ENCODE measurements at regions not wholly inside any gene's neighbourhood (a gene's known extent, or its start where the extent isn't known, plus 50 kb on each side); places are given as distances from the start of the nearest gene placed in this dataset.

GRCh38 chr4:26229974-26230373, 90.8 kb upstream of the RBPJ start:
- Mint-ChIP-seq H3K36me3 (no peaks in the 10 kb centered on the region), H3K4me1 (peaks cover 3% of the 10 kb centered on the region), H3K9me3 (peaks cover 0 to 2% (median 0%) of the 10 kb centered on the region in 7 donors), H3K27ac (no peak overlapping the region), H3K27me3 (ENCODE audit: low read depth in 3 of 3) (peaks cover 0 to 6% (median 4%) of the 10 kb centered on the region in 3 donors), H3K4me3 (no peak overlapping the region)
- Histone ChIP-seq H3K79me2 (ENCODE audit: insufficient read depth, low read length) (no peaks in the 10 kb centered on the region), H3K9me3 (replicated peaks in 1 of 2; ENCODE audit: control insufficient read depth in 1 of 2, insufficient read depth in 1 of 2, low read length in 2 of 2) (no peaks in the 10 kb centered on the region), H3K4me3 (replicated peaks in 1 of 3; ENCODE audit: low read depth in 2 of 3, low read length in 3 of 3) (no peak overlapping the region), H3K4me1 (ENCODE audit: control insufficient read depth in 1 of 2, insufficient read depth in 2 of 2, low read length in 2 of 2) (no peaks in the 10 kb centered on the region), H3K4me2 (replicated peaks; ENCODE audit: extremely low read depth, low read length, poor library complexity, severe bottlenecking) (no peak overlapping the region), H3K36me3 (replicated peaks in 1 of 2; ENCODE audit: control insufficient read depth in 1 of 2, insufficient read depth in 2 of 2, low read length in 2 of 2) (no peaks in the 10 kb centered on the region), H3K27me3 (ENCODE audit: control insufficient read depth in 2 of 2, insufficient read depth in 2 of 2, low read length in 2 of 2) (no peaks in the 10 kb centered on the region), H3K27ac (ENCODE audit: low read depth in 1 of 2, low read length in 2 of 2) (no peak overlapping the region), H2AFZ (ENCODE audit: insufficient read depth, low read depth, low read length, poor library complexity, severe bottlenecking) (no peak overlapping the region), H3K9ac (ENCODE audit: insufficient read depth, low read length, poor library complexity, severe bottlenecking) (no peak overlapping the region), H4K20me1 (ENCODE audit: insufficient read depth, low read length) (no peaks in the 10 kb centered on the region)
- DNase-seq = no peak
- no CpG with 5 or more reads among the region's 4 CpGs for WGBS (ENCODE audit: insufficient coverage)
- intact Hi-C loops (cut with micrococcal nuclease) = no loop called here
- TF ChIP-seq, protein P1, sequence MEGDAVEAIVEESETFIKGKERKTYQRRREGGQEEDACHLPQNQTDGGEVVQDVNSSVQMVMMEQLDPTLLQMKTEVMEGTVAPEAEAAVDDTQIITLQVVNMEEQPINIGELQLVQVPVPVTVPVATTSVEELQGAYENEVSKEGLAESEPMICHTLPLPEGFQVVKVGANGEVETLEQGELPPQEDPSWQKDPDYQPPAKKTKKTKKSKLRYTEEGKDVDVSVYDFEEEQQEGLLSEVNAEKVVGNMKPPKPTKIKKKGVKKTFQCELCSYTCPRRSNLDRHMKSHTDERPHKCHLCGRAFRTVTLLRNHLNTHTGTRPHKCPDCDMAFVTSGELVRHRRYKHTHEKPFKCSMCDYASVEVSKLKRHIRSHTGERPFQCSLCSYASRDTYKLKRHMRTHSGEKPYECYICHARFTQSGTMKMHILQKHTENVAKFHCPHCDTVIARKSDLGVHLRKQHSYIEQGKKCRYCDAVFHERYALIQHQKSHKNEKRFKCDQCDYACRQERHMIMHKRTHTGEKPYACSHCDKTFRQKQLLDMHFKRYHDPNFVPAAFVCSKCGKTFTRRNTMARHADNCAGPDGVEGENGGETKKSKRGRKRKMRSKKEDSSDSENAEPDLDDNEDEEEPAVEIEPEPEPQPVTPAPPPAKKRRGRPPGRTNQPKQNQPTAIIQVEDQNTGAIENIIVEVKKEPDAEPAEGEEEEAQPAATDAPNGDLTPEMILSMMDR (IDR thresholded peaks at IDR 0.05) = no peak

- Mint-ChIP-seq H3K4me3 (no peak overlapping the region), H3K27me3 (ENCODE audit: low read depth in 3 of 3) (peaks cover 0 to 4% (median 2%) of the 10 kb centered on the region in 3 donors), H3K27ac (no peak overlapping the region), H3K4me1 (peaks cover 9% of the 10 kb centered on the region), H3K36me3 (peaks cover 0 to under 1% of the 10 kb centered on the region in 2 donors), H3K9me3 (peaks cover 0 to 3% (median 0%) of the 10 kb centered on the region in 7 donors)
- H3K27ac ChIP-seq (ENCODE audit: low read depth in 1 of 2, low read length in 2 of 2) = no peak overlapping the region
- no peaks in the 10 kb centered on the region for H3K4me1 ChIP-seq (ENCODE audit: control insufficient read depth in 1 of 2, insufficient read depth in 2 of 2, low read length in 2 of 2)
- H3K9ac ChIP-seq (ENCODE audit: insufficient read depth, low read length, poor library complexity, severe bottlenecking) = no peak overlapping the region
- intact Hi-C loops (cut with micrococcal nuclease) = no loop called here
- no peaks in the 10 kb centered on the region for H3K36me3 ChIP-seq (replicated peaks in 1 of 2; ENCODE audit: control insufficient read depth in 1 of 2, insufficient read depth in 2 of 2, low read length in 2 of 2)
- H3K9me3 ChIP-seq (replicated peaks in 1 of 2; ENCODE audit: control insufficient read depth in 1 of 2, insufficient read depth in 1 of 2, low read length in 2 of 2) = no peaks in the 10 kb centered on the region
- H3K79me2 ChIP-seq (ENCODE audit: insufficient read depth, low read length) = no peaks in the 10 kb centered on the region
- H3K4me3 ChIP-seq (replicated peaks in 1 of 3; ENCODE audit: low read depth in 2 of 3, low read length in 3 of 3) = no peak overlapping the region
- 100% methylated on average over 4 of the region's 5 CpGs for WGBS (ENCODE audit: insufficient coverage)
- DNase-seq = no peak
- TF ChIP-seq, protein P1 (IDR thresholded peaks at IDR 0.05) = no peak
- no peak overlapping the region for H3K4me2 ChIP-seq (replicated peaks; ENCODE audit: extremely low read depth, low read length, poor library complexity, severe bottlenecking)
- no peak overlapping the region for H2AFZ ChIP-seq (ENCODE audit: insufficient read depth, low read depth, low read length, poor library complexity, severe bottlenecking)
- H3K27me3 ChIP-seq (ENCODE audit: control insufficient read depth in 2 of 2, insufficient read depth in 2 of 2, low read length in 2 of 2) = no peaks in the 10 kb centered on the region
- no peaks in the 10 kb centered on the region for H4K20me1 ChIP-seq (ENCODE audit: insufficient read depth, low read length)
Measured at GRCh38 chr4:26233350-26233749, 87.5 kb upstream of the RBPJ start.

Data from CD14-positive monocyte (primary cell).